GM19351 (cell line): ENCODE measurements at regions not wholly inside any gene's neighbourhood (a gene's known extent, or its start where the extent isn't known, plus 50 kb on each side); places are given as distances from the start of the nearest gene placed in this dataset.
"Not testable (repeated sequence)": the region's sequence is repeated elsewhere in the genome, so short reads cannot be mapped to it uniquely, and the experiment has no call there.

Experiments used
- ATAC-seq: cut with Tn5 transposase; IDR thresholded peaks from one replicate; pipeline ENCODE4 v1.9.1; 2021; ENCODE audit warnings: mild to moderate bottlenecking, moderate library complexity; ENCODE audit not compliant: unreplicated experiment

DNA sequence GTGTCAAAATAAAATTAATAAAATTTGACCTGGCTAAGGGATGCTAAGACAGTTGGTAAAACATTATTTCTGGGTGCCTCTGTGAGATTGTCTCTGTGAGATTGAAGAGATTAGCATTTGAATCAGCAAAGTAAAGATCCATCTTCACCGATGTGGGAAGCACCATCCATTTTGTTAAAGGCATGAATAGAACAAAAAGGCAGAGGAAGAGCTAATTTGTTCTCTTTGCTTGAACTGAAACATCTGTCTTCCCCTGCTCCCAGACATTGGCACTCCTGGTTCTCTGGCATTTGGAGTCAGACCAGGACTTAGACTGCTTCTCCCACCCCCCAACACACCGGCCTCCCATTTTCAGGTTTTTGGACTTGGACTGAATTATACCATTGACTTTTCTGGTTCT lies 603.8 kb upstream of the LINC00305 start:
- ATAC-seq: no peak

DNA sequence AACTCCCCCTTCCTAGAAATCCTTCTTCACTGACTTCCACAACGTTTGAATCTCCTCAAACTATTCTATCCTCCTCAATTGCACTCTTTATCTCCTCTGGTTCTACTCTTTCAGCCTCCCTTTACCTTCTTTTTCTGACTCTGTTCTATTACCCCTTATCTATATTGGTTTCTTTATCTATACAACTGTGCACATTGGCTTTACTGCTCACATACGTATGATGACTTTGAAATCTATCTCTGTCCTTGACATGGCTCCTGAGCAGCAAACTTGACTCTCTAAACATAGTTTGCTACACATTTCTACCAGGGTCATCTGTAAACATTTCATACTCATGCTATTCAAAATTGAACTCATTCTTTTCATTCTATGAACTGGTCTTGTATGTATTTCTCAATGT lies 601.0 kb upstream of the LINC00305 start:
- ATAC-seq: no peak

DNA sequence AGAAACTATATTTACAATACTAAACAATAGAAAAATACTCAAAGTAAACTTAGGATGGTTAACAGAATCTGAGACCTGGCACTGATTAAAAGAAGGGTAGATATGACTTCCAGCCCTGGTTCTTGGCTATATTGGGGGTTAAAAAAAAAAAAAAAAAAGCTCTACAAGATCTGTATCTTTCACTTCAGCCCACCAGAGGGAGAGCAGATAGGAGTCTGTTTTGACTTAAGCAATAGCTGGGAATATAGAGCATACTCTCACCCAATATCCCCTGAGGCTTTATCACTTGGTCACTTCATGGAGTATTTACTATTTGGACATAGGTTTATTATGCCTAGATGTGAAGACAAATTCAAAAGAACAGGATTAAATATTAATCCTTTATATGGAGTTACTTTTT lies 598.9 kb upstream of the LINC00305 start:
- ATAC-seq: no peak

DNA sequence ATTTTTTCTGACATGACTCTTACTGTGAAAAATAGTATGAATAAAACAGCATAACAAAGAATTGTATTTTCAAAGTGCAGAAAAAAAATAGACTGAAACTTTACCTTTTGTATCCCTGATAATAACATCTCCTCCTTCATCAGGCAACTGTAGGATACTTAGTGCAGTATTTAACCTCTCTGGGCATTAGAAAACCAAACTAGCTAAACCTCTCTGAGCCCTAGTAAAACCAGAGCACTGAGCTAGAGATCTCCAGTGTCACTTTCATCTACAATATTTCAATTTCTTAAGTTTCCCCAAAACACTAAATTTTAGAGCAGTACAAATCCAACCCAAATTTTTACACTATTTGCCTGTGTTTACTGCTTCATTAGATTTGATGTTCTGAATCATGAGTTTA lies 594.0 kb upstream of the LINC00305 start:
- ATAC-seq: no peak

DNA sequence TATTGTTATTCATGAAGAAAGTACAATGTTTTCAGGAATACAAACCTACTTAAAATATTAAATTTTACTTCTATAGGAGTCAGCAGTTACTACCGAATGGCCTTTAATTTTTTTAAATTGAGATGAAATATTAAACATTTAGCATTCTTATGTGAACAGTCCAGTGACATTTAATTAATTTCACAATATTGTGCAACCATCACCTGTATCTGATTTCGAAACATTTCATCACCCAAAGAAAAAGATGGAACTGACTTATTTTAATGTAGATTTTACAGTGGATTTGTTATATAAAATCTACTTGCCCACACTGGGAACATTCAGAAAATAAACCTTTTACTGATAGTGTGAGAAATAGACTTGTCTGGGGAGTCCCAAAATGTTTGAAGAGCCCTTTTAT lies 585.2 kb upstream of the LINC00305 start:
- no peak for ATAC-seq

DNA sequence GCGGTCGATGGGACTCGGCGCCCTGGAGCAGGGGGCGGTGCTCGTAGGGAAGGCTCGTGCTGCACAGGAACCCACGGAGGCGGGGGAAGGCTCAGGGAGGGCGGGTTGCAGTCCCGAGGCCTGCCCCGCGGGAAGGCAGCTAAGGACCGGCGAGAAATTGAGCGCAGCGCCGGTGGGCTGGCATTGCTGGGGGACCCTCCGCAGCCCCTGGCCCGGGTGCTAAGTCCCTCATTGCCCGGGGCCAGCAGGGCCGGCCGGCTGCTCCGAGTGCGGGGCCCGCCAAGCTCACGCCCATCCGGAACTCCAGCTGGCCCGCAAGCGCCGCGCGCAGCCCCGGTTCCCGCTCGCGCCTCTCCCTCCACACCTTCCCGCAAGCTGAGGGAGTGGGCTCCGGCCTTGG lies 576.8 kb upstream of the LINC00305 start:
- ATAC-seq: not testable (repeated sequence)

DNA sequence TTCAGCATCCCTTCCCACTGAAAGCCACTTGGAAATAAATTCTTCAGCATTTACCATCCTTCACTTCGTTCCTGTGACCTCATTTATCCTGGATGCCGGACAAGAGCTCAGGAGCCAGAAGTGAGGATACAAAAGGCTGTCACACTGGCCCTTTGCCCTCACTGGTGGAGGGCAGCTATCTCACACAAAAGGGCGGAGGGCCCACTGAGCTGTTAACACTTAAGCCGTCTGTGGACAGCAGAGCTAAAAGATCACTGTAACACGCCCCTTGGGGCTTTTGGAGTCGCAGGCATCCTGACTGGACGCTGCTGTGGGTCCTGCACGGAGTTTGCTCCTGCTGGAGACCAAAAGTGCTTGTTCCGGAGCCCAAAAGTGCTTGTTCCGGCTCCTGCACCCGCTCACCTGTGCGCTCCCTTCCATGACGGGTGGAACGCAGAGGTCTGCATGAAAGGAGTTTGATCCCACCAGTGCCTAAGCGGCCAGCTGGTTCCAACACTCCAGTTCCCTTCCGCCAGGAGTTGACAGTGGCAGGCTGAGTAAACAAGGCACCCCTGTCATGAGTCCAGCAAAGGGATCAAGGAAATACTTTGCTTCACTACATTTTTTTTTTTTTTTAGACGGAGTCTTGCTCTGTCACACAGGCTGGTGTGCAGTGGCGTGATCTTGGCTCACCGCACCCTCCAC lies 572.0 kb upstream of the LINC00305 start:
- no peak for ATAC-seq

DNA sequence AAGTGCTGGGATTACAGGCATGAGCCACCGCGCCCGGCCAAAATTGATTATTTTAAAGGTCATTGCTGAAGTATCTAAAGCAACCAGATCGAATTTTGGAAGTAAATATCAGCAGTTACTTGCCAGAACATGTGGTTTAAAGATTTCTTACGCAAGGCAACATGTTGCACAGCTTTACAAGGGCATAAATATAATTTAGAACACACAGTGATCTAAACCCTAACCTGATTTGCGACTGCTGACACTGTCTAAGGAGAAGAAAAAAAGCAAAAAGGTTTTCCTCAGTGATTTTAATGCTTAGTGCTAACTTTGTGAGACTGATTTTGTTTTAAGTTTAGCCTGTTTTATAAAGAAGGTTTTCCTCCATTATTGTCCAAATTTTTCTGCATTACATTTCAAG lies 569.9 kb upstream of the LINC00305 start:
- no peak for ATAC-seq

DNA sequence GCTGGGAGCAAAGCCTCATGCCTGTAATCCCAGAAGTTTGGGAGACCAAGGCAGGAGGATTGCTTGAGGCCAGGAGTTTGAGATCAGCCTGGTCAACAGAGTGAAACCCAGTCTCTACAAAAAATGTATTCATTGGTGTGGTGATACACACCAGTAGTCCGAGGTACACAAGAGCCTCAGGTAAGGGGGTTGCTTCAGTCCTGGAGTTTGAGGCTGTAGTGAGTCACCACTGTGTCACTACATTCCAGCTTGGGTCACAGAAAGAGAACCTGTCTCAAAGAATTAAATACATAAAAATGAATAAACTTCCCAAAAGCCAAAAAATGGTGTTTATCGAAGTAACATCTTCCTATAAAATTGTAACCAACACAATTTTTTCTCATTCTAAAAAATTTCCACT lies 568.1 kb upstream of the LINC00305 start:
- ATAC-seq: no peak

DNA sequence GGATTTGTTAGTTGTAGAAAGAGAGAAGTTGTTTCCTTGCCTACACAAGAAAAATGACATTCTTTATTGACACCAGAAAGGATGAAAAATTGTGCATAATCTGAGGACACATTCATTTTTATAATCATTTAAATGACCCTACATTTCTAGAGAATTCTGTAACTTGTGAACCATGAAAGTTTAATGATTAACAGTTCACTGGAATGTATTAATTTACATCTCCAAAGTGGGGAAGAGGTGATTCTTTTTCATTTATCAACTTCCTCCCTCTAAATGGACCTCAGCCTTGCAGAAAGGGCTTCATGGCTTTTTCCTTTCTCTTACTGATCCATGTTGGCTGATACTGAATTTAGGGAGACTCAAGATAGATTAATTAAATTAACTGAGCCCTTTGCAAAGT lies 565.2 kb upstream of the LINC00305 start:
- ATAC-seq: no peak

DNA sequence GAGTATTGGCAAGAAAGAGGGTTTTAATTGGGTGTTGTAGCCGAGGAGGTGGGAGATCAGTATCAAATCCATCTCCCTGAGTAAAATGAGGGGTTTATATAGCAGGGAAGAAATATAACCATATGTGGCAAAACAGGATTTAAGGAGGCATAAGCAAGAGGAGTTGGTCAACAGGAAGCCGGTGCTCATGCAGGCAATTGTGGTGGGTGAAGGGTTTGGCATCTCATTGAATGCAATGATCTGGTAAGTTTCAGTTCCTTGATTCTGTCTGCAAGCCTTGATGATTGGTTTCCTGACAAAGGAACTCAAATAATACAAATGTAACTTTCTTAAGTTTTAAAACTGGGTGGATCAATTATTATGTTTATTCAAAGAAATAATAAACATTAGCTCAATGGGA lies 564.4 kb upstream of the LINC00305 start:
- ATAC-seq: peak; percentile 66

DNA sequence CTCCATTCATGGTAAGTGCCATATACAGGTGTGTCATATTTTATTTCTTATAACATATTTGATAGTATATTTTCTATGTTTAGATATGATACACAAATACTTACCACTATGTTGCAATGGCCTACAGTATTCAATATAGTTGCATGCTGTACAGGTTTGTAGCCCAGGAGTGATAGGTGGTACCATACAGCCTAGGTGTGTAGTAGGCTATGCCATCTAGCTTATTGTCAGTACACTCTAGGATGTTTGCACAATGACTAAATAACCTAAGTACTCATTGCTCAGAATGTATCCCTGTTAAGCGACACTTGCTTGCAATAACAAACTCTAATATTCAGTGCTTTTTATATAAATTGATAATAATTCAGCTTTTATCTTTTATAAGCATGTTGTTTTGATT lies 563.1 kb upstream of the LINC00305 start:
- ATAC-seq: no peak

DNA sequence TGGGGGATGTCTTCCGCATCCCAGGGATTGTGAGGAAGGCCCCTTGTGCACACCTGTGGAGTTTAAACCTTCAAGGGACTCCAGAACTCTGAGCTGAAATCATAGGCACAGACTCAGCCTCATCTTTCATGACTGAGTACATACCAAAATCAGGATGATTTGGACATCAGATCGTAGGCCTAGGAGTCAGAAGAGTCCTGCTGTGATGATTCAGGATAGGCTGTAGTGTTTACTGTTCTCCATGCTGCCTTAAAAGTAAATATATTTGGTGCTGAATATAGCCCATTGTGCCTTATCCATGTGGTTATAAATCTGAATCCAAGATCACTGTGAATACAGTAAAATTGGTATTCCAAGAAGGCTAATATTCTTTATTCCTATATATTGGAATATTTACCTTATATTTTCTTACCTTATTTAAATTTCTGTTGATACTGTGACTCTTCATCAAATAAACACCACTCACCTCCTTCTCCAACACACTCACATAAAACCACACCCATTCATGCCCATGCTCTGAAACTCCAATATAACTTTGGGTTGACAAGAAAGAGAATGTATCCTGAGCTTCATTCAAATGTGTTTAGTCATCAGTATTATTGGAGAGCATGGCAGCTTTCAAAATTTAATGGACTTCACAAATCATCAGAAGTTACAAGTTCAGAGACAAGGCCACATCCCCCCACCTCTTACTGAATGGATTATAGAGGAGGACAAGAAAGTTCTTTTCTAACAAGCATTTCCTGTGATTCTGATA lies 561.4 kb upstream of the LINC00305 start:
- no peak for ATAC-seq

DNA sequence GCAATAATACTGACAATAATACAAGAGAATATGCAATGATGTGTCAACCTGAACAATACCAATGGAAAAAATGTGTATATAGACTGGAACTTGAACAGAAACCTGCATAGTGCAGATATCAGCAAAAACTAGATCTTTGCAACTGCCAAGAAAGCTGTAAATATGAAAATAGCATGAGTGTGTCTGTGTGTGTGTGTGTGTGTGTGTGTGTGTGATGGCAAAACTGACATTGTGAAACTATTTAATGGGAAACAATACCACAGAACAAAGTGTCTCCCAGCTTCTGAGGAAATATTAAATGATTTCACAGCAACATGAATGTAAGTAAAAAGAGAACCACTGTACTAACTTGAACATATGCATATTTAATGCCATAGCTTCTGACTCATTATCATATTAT lies 558.2 kb upstream of the LINC00305 start:
- no peak for ATAC-seq

DNA sequence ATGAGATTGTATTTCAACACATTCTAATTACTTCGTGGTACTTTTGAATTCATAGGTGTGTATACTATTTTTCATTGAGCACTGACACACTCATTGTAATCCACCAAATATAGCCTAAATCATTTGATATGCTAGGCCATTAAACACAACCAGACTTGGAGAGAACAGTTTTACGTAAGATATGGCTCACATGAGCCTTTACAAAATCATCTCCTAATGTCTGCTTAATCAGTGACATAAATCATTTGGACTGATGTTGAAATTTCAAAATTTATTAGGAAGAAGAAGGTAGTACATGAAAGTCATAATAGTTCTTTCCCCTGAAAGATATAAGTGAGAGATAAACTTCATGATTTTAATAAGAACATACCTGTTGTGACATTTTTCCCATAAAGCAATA lies 550.2 kb upstream of the LINC00305 start:
- no peak for ATAC-seq

DNA sequence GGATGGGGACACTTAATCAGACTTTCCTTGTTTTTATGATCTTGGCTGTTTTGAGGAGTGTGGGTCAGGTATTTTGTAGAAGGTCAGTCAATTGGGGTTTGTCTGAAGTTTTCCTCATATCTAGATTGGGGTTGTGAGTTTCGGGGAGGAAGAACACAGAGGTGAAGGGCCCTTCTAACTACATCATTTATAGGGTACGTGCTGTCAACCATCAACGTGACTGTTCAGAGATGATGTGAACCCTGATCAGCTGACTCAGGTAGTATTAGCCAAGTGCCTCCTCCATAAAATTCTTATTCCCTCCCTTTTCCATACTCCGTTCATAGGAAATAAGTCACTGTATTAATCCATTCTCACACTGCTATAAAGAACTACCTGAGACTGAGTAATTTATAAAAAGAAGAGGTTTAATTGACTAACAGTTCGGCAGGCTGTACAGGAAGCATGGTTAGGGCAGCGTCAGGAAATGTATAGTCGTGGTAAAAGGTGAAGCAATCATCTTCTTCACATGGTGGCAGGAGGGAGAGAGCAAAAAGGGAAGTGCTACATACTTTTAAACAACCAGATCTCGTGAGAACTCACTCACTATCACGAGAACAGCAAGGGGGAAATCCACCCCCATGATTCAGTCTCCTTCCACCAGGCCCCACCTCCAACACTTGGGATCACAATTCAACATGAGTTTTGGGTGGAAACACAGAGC lies 547.1 kb upstream of the LINC00305 start:
- ATAC-seq: no peak

DNA sequence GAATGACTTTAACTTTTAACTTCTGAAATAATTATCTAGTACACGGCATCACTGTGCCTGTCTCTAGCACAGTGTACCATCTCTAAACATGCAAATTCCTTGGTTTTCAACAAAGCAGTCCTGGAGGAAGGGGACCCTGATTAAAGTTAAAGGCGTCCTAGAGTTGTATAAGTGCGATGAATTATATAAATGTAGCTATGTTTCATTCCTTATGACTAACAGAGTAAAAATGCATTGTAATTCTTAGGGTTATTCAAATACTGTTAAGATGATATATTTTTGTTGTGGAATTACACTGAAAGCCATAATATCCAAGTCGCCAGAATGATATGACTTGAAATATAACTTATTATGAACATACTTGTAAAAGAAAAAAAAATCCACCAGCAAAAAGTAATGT lies 544.9 kb upstream of the LINC00305 start:
- no peak for ATAC-seq

DNA sequence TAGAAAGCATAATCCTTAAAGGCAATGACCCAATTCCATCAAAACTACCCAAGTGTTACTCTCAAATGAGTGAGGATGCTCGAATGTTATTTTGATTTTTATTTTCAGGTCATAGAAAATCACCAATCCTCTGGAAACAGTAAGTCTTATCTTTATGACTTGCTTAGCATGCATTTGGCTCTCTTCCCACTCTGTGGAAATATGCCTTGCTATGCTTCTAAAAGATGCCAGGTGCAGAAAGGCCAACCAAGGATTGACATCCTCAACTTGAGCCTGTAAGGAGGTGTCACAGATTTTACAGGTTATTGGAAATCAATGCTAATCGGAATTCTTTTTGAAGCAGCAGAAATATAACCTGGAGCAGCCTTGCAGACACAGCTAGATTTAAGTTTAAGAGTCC lies 543.9 kb upstream of the LINC00305 start:
- ATAC-seq: no peak

DNA sequence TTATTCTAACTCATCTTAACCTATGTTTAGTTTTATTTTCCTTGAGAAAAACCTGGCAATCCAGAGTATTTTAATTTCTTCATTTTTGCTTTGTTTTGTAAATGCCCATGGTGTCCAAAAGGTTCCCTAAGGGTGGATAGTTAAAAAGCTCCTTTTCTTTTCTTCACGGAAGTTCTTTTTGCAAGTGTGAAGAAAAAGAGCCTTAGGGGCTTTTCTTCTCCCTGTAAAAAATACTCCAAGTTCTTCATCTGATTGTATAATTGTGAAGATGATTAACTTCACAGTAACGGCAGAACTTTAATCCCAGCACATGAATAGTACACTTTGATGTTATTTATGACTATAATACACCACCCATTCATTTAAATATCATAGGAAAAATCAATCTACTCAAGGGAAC lies 530.2 kb upstream of the LINC00305 start:
- ATAC-seq: no peak

DNA sequence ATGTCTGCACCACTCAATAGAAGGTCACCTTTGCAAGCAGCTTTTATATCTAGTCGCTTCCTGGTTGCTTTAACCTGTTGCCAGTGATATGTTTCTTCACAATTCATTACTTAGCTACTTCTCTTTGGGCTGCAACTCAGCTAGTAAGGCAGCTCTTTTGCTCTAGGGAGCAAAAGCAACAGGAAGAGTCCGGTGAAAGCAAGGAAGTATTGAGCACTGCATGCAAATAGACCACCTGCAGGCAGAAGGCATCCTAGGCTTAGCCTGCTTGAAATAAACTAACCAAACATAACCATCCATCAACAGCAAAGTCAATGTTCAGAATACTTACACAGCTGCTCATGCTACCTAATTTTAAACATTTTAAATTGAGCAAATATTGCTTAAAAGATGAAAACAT lies 529.2 kb upstream of the LINC00305 start:
- ATAC-seq: no peak

DNA sequence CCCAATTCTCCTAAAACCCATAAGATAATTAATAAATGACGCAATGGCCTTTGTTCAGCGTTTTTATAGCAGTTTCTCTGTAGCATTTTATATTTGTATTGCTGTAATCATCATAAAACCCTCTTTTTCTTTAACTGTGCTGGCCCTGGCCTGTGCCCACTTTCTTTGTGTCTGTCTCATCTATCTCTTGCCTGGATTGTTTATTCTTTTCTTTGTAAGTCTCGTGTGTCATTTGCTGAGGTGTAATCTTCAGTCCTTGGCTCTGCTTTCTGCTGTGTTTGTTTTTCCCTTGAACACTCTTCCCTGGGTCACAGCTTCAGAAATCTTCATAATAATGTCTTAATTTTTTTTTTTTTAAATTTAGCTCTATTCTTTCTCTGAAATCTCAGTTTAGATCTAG lies 525.8 kb upstream of the LINC00305 start:
- ATAC-seq: no peak

DNA sequence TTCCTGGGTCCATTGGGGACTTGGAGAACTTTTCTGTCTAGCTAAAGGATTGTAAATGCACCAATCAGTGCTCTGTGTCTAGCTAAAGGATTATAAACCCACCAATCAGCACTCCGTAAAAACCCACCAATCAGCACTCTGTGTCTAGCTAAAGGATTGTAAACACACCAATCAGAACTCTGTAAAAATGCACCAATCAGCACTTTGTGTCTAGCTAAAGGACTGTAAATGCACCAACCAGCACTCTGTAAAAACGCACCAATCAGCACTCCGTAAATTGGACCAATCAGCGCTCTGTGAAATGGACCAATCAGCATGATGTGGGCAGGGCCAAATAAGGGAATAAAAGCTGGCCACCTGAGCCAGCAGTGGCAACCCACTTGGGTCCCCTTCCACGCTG lies 522.4 kb upstream of the LINC00305 start:
- not testable (repeated sequence) for ATAC-seq
